H9 (cell line): ENCODE measurements at regions not wholly inside any gene's neighbourhood (a gene's known extent, or its start where the extent isn't known, plus 50 kb on each side); places are given as distances from the start of the nearest gene placed in this dataset.

Source experiments
- DNase-seq: peaks from one replicate; pipeline ENCODE4 v3.0.0-alpha.2; 2017
- H2AFZ ChIP-seq: one replicate; pipeline ENCODE4 v1.6.1; 2013; ENCODE audit warnings: mild to moderate bottlenecking, low read length, control low read depth, moderate library complexity
- H2AK5ac ChIP-seq: 2 replicates; pipeline ENCODE4 v1.6.1; 2013; ENCODE audit warnings: low read length, control low read depth, mixed read lengths; ENCODE audit not compliant: insufficient read length
- H2BK120ac ChIP-seq: one replicate; pipeline ENCODE4 v1.6.1; 2013; ENCODE audit warnings: low read depth, mild to moderate bottlenecking, low read length, control low read depth, inconsistent platforms; ENCODE audit not compliant: poor library complexity, severe bottlenecking
- H2BK12ac ChIP-seq: 2 replicates; pipeline ENCODE4 v1.6.1; 2013; ENCODE audit warnings: low read length, control low read depth, mixed read lengths, low read depth; ENCODE audit not compliant: insufficient read length
- H2BK15ac ChIP-seq: 2 replicates; pipeline ENCODE4 v1.6.1; 2013; ENCODE audit warnings: low read depth, low read length, control low read depth
- H2BK20ac ChIP-seq: one replicate; pipeline ENCODE4 v1.6.1; 2013; ENCODE audit warnings: low read depth, mild to moderate bottlenecking, low read length, control low read depth, inconsistent platforms; ENCODE audit not compliant: poor library complexity, severe bottlenecking
- H2BK5ac ChIP-seq: 2 replicates; pipeline ENCODE4 v1.6.1; 2013; ENCODE audit warnings: low read length, control low read depth, mixed read lengths; ENCODE audit not compliant: insufficient read length
- H3K14ac ChIP-seq: 2 replicates; pipeline ENCODE4 v1.6.1; 2013; ENCODE audit warnings: low read length, control low read depth; ENCODE audit not compliant: insufficient read depth
- H3K18ac ChIP-seq: 2 replicates; pipeline ENCODE4 v1.6.1; 2013; ENCODE audit warnings: low read depth, mild to moderate bottlenecking, mixed read lengths, low read length, control low read depth; ENCODE audit not compliant: insufficient read length
- H3K23ac ChIP-seq: 2 replicates; pipeline ENCODE4 v1.6.1; 2013; ENCODE audit warnings: low read length, control low read depth, mixed read lengths, low read depth; ENCODE audit not compliant: insufficient read length
- H3K23me2 ChIP-seq: 2 replicates; pipeline ENCODE4 v1.6.1; 2013; ENCODE audit warnings: low read depth, mild to moderate bottlenecking, mixed read lengths, low read length, control low read depth; ENCODE audit not compliant: insufficient read length, poor library complexity, severe bottlenecking
- H3K27ac ChIP-seq: 2 replicates; pipeline ENCODE4 v1.5.1; 2013; ENCODE audit warnings: low read length, control low read depth, mixed read lengths, low read depth; ENCODE audit not compliant: insufficient read length
- H3K27me3 ChIP-seq: 2 replicates; pipeline ENCODE4 v1.6.1; 2013; ENCODE audit warnings: low read length, control low read depth, inconsistent platforms; ENCODE audit not compliant: insufficient read depth
- H3K4ac ChIP-seq: 2 replicates; pipeline ENCODE4 v1.6.1; 2013; ENCODE audit warnings: low read depth, mild to moderate bottlenecking, control low read depth, inconsistent platforms, low read length, moderate library complexity
- H3K4me1 ChIP-seq: 2 replicates; pipeline ENCODE4 v1.6.1; 2013; ENCODE audit warnings: low read length, control low read depth, inconsistent platforms; ENCODE audit not compliant: insufficient read depth
- H3K4me2 ChIP-seq: 2 replicates; pipeline ENCODE4 v1.6.1; 2013; ENCODE audit warnings: low read length, control low read depth, mixed read lengths; ENCODE audit not compliant: insufficient read length, insufficient read depth
- H3K56ac ChIP-seq: 2 replicates; pipeline ENCODE4 v1.6.1; 2013; ENCODE audit warnings: low read depth, mild to moderate bottlenecking, mixed read lengths, low read length, control low read depth; ENCODE audit not compliant: insufficient read length
- H3K79me1 ChIP-seq: 2 replicates; pipeline ENCODE4 v1.6.1; 2013; ENCODE audit warnings: low read depth, mild to moderate bottlenecking, moderate library complexity, low read length, control low read depth, inconsistent platforms; ENCODE audit not compliant: insufficient read depth, poor library complexity, severe bottlenecking
- H3K79me2 ChIP-seq: 2 replicates; pipeline ENCODE4 v1.6.1; 2013; ENCODE audit warnings: low read length, control low read depth, inconsistent platforms; ENCODE audit not compliant: insufficient read depth
- H3K9ac ChIP-seq: 2 replicates; pipeline ENCODE4 v1.6.1; 2013; ENCODE audit warnings: low read length, control low read depth, mixed read lengths; ENCODE audit not compliant: insufficient read length; ENCODE audit errors: extremely low read depth
- H3K9me3 ChIP-seq: one replicate; pipeline ENCODE4 v1.6.1; 2013; ENCODE audit warnings: low read depth, low read length, inconsistent platforms; ENCODE audit not compliant: control insufficient read depth
- H3T11ph ChIP-seq: one replicate; pipeline ENCODE4 v1.6.1; 2013; ENCODE audit warnings: mild to moderate bottlenecking, low read length, control low read depth, inconsistent platforms
- H4K20me1 ChIP-seq: one replicate; pipeline ENCODE4 v1.6.1; 2013; ENCODE audit not compliant: control insufficient read depth, insufficient read length, insufficient read depth
- H4K5ac ChIP-seq: 2 replicates; pipeline ENCODE4 v1.6.1; 2013; ENCODE audit warnings: low read depth, mild to moderate bottlenecking, mixed read lengths, low read length, control low read depth; ENCODE audit not compliant: insufficient read length
- H4K8ac ChIP-seq: replicated peaks from 2 replicates; pipeline ENCODE4 v1.6.1; 2013; ENCODE audit warnings: low read length, control low read depth, mixed read lengths, low read depth; ENCODE audit not compliant: insufficient read length
- H4K91ac ChIP-seq: 2 replicates; pipeline ENCODE4 v1.6.1; 2013; ENCODE audit warnings: low read depth, mild to moderate bottlenecking, moderate library complexity, mixed read lengths, low read length, control low read depth; ENCODE audit not compliant: insufficient read length
- H3K27ac Mint-ChIP-seq, 3 experiments: 2 replicates in 2 of 3; 3 replicates in 1 of 3; pipeline ENCODE4 v1.8.0; 2020 to 2021; ENCODE audit warnings: mixed read lengths in 3 of 3, mild to moderate bottlenecking in 1 of 3, moderate library complexity in 1 of 3
- H3K27me3 Mint-ChIP-seq: 2 replicates; pipeline ENCODE4 v1.8.0; 2021; ENCODE audit warnings: low read depth, mild to moderate bottlenecking, moderate library complexity, mixed read lengths
- H3K36me3 Mint-ChIP-seq, 3 experiments: 2 replicates in 2 of 3; 3 replicates in 1 of 3; pipeline ENCODE4 v1.8.0; 2020 to 2021; ENCODE audit warnings: low read depth in 3 of 3, mixed read lengths in 3 of 3; ENCODE audit not compliant: insufficient read depth in 1 of 3
- H3K4me1 Mint-ChIP-seq, 2 experiments: 2 replicates each; pipeline ENCODE4 v1.8.0; 2020; ENCODE audit warnings: mixed read lengths in 2 of 2
- H3K4me3 Mint-ChIP-seq, 2 experiments: 2 replicates in 1 of 2; 3 replicates in 1 of 2; pipeline ENCODE4 v1.8.0; 2020 to 2021; ENCODE audit warnings: mild to moderate bottlenecking in 2 of 2, mixed read lengths in 2 of 2, moderate library complexity in 1 of 2
- H3K9me3 Mint-ChIP-seq, 2 experiments: 2 replicates in 1 of 2; 3 replicates in 1 of 2; pipeline ENCODE4 v1.8.0; 2020; ENCODE audit warnings: mild to moderate bottlenecking in 2 of 2, mixed read lengths in 2 of 2, moderate library complexity in 1 of 2
- WGBS: extraction: QIAGEN DNeasy Blood & Tissue Kit; methylation state at CpG from one replicate; pipeline ENCODE4 v1.1.7; 2013; ENCODE audit warnings: missing lambda C conversion rate, low lambda C conversion rate, mixed read lengths; ENCODE audit not compliant: insufficient read length; ENCODE audit errors: extremely low coverage; 5-methylcytosine and 5-hydroxymethylcytosine counted together
- TF ChIP-seq, protein P1 (sequence below): fragments of 200-600 bp; sonication (generic); conservative IDR thresholded peaks from 3 replicates; pipeline ENCODE4 v1.8.0; 2021; ENCODE audit warnings: antibody characterized with exemption, mild to moderate bottlenecking

DNA sequence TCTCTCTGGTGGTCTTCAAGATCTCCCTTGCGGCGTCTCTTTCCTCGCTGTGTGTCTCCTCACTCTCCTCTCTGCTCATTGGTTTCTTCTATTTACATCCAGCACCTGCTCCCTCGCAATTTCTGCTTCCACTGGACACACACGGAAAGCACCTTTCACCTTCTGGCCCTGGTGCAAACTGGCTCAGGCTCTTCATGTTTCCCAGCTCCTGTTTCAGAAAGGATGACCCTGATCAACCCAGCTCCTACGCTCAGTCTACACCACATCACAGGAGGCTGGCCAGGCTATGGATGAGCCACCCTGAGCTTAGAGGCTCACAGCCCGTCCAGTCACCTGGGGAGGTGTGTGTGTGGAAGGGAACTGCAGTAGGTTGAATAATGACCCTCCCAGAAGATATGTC, 72.7 kb downstream of the MCFD2 start:
- H3K36me3 Mint-ChIP-seq: no peaks in the 10 kb centered on the region
- Histone ChIP-seq H3K23me2 (no peaks in the 10 kb centered on the region), H3K27ac (no peak overlapping the region), H2BK120ac (no peak overlapping the region), H4K5ac (no peak overlapping the region), H3K79me1 (no peaks in the 10 kb centered on the region), H3K9ac (no peak overlapping the region), H3K4me1 (no peaks in the 10 kb centered on the region), H4K91ac (no peak overlapping the region), H2BK15ac (no peak overlapping the region), H2AFZ (no peak overlapping the region), H3K27me3 (no peaks in the 10 kb centered on the region), H3K4ac (no peak overlapping the region), H3T11ph (no peak overlapping the region), H3K56ac (no peak overlapping the region), H3K79me2 (no peaks in the 10 kb centered on the region), H3K9me3 (no peaks in the 10 kb centered on the region), H3K14ac (no peak overlapping the region; the same call in 1 of the 2 replicates), H3K23ac (no peak overlapping the region), H2AK5ac (no peak overlapping the region), H2BK12ac (no peak overlapping the region), H3K18ac (no peak overlapping the region), H3K4me2 (no peak overlapping the region), H2BK5ac (no peak overlapping the region), H2BK20ac (no peak overlapping the region), H4K8ac (no peak overlapping the region), H4K20me1 (no peaks in the 10 kb centered on the region)
- TF ChIP-seq, protein P1, sequence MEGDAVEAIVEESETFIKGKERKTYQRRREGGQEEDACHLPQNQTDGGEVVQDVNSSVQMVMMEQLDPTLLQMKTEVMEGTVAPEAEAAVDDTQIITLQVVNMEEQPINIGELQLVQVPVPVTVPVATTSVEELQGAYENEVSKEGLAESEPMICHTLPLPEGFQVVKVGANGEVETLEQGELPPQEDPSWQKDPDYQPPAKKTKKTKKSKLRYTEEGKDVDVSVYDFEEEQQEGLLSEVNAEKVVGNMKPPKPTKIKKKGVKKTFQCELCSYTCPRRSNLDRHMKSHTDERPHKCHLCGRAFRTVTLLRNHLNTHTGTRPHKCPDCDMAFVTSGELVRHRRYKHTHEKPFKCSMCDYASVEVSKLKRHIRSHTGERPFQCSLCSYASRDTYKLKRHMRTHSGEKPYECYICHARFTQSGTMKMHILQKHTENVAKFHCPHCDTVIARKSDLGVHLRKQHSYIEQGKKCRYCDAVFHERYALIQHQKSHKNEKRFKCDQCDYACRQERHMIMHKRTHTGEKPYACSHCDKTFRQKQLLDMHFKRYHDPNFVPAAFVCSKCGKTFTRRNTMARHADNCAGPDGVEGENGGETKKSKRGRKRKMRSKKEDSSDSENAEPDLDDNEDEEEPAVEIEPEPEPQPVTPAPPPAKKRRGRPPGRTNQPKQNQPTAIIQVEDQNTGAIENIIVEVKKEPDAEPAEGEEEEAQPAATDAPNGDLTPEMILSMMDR: no peak
- no peaks in the 10 kb centered on the region for H3K9me3 Mint-ChIP-seq
- H3K4me3 Mint-ChIP-seq: no peak overlapping the region
- peaks cover 2% of the 10 kb centered on the region in 2 experiments; a peak in 1 of 4 replicates for H3K4me1 Mint-ChIP-seq
- DNase-seq: no peak
- peak overlapping the region in 1 of 3 experiments; percentile 17; a peak in 1 of 7 replicates for H3K27ac Mint-ChIP-seq
- H3K27me3 Mint-ChIP-seq: no peaks in the 10 kb centered on the region
- WGBS: no CpG with 5 or more reads among the region's 7 CpGs
